ENCODE measurements at regions not wholly inside any gene's neighbourhood (a gene's known extent, or its start where the extent isn't known, plus 50 kb on each side); places are given as distances from the start of the nearest gene placed in this dataset.

GRCh38 chr6:2414885-2415547 lies 169.6 kb upstream of the GMDS start:
- no peak for DNase-seq

GRCh38 chr6:2412731-2413130 lies 167.3 kb upstream of the GMDS start:
- DNase-seq, result no peak

- DNase-seq, result no peak
Measured at GRCh38 chr6:2410656-2411380, 165.4 kb upstream of the GMDS start.

- no peak for DNase-seq
Measured at GRCh38 chr6:2407525-2407924, 162.1 kb upstream of the GMDS start.

GRCh38 chr6:2404211-2404929 lies 159.0 kb upstream of the GMDS start:
- DNase-seq, result no peak

- DNase-seq, result no peak
Measured at GRCh38 chr6:2403546-2403945, 158.1 kb upstream of the GMDS start.

GRCh38 chr6:2396846-2397630 lies 151.6 kb upstream of the GMDS start:
- no peak for DNase-seq

- no peak for DNase-seq
Measured at GRCh38 chr6:2396042-2396657, 150.7 kb upstream of the GMDS start.

- no peak for DNase-seq
Measured at GRCh38 chr6:2388554-2389324, 143.3 kb upstream of the GMDS start.

- DNase-seq, result no peak
Measured at GRCh38 chr6:2387445-2387844, 142.0 kb upstream of the GMDS start.

GRCh38 chr6:2385471-2385983 lies 140.1 kb upstream of the GMDS start:
- DNase-seq, result no peak

- DNase-seq, result no peak
Measured at GRCh38 chr6:2384528-2384927, 139.1 kb upstream of the GMDS start.

GRCh38 chr6:2381872-2382661 lies 136.7 kb upstream of the GMDS start:
- DNase-seq, result no peak

GRCh38 chr6:2378891-2379652 lies 133.7 kb upstream of the GMDS start:
- DNase-seq, result no peak

GRCh38 chr6:2378046-2378657 lies 132.7 kb upstream of the GMDS start:
- DNase-seq, result no peak

- DNase-seq, result no peak
Measured at GRCh38 chr6:2376429-2377355, 131.3 kb upstream of the GMDS start.

- no peak for DNase-seq
Measured at GRCh38 chr6:2375443-2375842, 130.0 kb upstream of the GMDS start.

GRCh38 chr6:2369606-2370005 lies 124.2 kb upstream of the GMDS start:
- DNase-seq, result no peak

Data from CD4-positive, alpha-beta T cell treated with Interleukin-21 for 1 hour (primary cell).